Right atrium auricular region (tissue), 2 donors: ENCODE measurements at regions not wholly inside any gene's neighbourhood (a gene's known extent, or its start where the extent isn't known, plus 50 kb on each side); places are given as distances from the start of the nearest gene placed in this dataset.

Experiments
- DNase-seq: peaks from one replicate; pipeline ENCODE4 v3.0.0-alpha.2; 2019; ENCODE audit warnings: low spot score
- H3K27ac ChIP-seq, 2 donors: fragments of 200-600 bp; sonication (generic); 1 replicate in 1 of 2; 2 replicates in 1 of 2; pipeline ENCODE4 v1.5.1; 2016 to 2019
- H3K27me3 ChIP-seq, 2 donors: fragments of 200-600 bp; sonication (generic); one replicate each; pipeline versions ENCODE4 v1.5.1 to v1.6.0; 2017 to 2019
- H3K36me3 ChIP-seq: fragments of 200-600 bp; sonication (generic); one replicate; pipeline ENCODE4 v1.5.1; 2016
- H3K4me1 ChIP-seq, 2 donors: fragments of 200-600 bp; sonication (generic); one replicate each; pipeline versions ENCODE4 v1.5.1 to v1.6.0; 2017 to 2019
- H3K4me3 ChIP-seq, 2 donors: fragments of 200-600 bp; sonication (generic); 1 replicate in 1 of 2; 2 replicates in 1 of 2; pipeline ENCODE4 v1.5.1; 2017 to 2019; ENCODE audit warnings: mild to moderate bottlenecking in 1 of 2, moderate library complexity in 1 of 2
- H3K9me3 ChIP-seq, 2 donors: fragments of 200-600 bp; sonication (generic); one replicate each; pipeline ENCODE4 v1.5.1; 2019
- TF ChIP-seq, protein P1 (sequence below), 2 donors: fragments of 200-600 bp; sonication (generic); IDR thresholded peaks; one replicate each; pipeline ENCODE4 v1.5.1; 2019; ENCODE audit warnings: antibody characterized with exemption in 2 of 2

DNA sequence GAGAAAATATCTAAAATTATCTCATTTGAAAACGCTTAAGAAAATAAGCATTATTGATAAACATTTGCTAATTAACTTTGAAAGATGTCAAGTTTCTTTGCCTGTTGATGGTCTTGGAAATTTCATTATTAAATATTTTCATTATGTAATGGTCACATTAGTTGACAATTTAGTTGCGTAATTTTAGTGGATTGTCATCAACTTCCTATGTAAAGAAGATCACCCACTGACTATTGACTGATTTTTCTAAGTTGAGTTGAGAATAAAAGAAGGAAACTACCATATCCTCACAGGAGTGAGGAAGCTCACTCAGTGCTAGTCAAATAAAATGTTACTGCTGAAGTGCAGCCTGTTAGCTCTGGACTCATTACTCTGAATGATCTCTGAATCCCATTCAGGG is 79.9 kb upstream of the LY86 start:
- no peak for DNase-seq
- no peak overlapping the region for H3K27ac ChIP-seq
- H3K9me3 ChIP-seq = peaks cover 0 to 6% of the 10 kb centered on the region in 2 donors
- no peaks in the 10 kb centered on the region for H3K4me1 ChIP-seq
- TF ChIP-seq, protein P1, sequence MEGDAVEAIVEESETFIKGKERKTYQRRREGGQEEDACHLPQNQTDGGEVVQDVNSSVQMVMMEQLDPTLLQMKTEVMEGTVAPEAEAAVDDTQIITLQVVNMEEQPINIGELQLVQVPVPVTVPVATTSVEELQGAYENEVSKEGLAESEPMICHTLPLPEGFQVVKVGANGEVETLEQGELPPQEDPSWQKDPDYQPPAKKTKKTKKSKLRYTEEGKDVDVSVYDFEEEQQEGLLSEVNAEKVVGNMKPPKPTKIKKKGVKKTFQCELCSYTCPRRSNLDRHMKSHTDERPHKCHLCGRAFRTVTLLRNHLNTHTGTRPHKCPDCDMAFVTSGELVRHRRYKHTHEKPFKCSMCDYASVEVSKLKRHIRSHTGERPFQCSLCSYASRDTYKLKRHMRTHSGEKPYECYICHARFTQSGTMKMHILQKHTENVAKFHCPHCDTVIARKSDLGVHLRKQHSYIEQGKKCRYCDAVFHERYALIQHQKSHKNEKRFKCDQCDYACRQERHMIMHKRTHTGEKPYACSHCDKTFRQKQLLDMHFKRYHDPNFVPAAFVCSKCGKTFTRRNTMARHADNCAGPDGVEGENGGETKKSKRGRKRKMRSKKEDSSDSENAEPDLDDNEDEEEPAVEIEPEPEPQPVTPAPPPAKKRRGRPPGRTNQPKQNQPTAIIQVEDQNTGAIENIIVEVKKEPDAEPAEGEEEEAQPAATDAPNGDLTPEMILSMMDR (IDR thresholded peaks at IDR 0.05) = no peak
- H3K4me3 ChIP-seq = no peak overlapping the region
- H3K36me3 ChIP-seq = no peaks in the 10 kb centered on the region
- H3K27me3 ChIP-seq = no peaks in the 10 kb centered on the region

DNA sequence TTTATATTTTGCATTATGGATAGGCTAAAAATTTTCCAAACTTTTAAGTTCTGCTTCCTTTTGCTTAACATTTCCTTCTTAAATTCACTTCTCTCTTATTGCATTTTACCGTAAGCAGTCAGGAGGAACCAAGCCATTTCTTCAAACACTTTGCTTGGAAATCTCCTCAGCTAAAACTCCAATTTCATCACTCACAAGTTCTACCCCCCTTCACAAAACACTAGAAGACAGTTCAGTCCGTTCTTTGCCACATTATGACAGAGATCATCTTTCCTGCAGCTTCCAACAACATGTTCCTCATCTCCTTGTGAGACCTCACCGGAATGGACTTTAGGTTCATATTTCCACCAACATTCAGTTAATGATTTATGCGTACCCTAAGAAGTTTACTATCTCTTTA is 79.2 kb upstream of the LY86 start:
- Histone ChIP-seq H3K27ac (peak overlapping the region in 1 of 2 donors; percentile 3), H3K4me1 (no peaks in the 10 kb centered on the region), H3K4me3 (no peak overlapping the region), H3K9me3 (peaks cover 0 to 6% of the 10 kb centered on the region in 2 donors), H3K36me3 (no peaks in the 10 kb centered on the region), H3K27me3 (no peaks in the 10 kb centered on the region)
- TF ChIP-seq, protein P1 (IDR thresholded peaks at IDR 0.05) = no peak
- DNase-seq = no peak

GRCh38 chr6:6512711-6513110 is 75.8 kb upstream of the LY86 start:
- Histone ChIP-seq H3K4me3 (no peak overlapping the region), H3K36me3 (no peaks in the 10 kb centered on the region), H3K9me3 (peaks cover 0 to 5% of the 10 kb centered on the region in 2 donors), H3K27me3 (no peaks in the 10 kb centered on the region), H3K4me1 (no peaks in the 10 kb centered on the region), H3K27ac (no peak overlapping the region)
- no peak for DNase-seq
- TF ChIP-seq, protein P1 (IDR thresholded peaks at IDR 0.05) = no peak

GRCh38 chr6:6515691-6516607 is 72.6 kb upstream of the LY86 start:
- H3K27ac ChIP-seq = no peak overlapping the region
- no peak overlapping the region for H3K4me3 ChIP-seq
- H3K4me1 ChIP-seq = no peaks in the 10 kb centered on the region
- DNase-seq = no peak
- no peaks in the 10 kb centered on the region for H3K36me3 ChIP-seq
- TF ChIP-seq, protein P1 (IDR thresholded peaks at IDR 0.05) = no peak
- no peaks in the 10 kb centered on the region for H3K9me3 ChIP-seq
- H3K27me3 ChIP-seq = no peaks in the 10 kb centered on the region

DNA sequence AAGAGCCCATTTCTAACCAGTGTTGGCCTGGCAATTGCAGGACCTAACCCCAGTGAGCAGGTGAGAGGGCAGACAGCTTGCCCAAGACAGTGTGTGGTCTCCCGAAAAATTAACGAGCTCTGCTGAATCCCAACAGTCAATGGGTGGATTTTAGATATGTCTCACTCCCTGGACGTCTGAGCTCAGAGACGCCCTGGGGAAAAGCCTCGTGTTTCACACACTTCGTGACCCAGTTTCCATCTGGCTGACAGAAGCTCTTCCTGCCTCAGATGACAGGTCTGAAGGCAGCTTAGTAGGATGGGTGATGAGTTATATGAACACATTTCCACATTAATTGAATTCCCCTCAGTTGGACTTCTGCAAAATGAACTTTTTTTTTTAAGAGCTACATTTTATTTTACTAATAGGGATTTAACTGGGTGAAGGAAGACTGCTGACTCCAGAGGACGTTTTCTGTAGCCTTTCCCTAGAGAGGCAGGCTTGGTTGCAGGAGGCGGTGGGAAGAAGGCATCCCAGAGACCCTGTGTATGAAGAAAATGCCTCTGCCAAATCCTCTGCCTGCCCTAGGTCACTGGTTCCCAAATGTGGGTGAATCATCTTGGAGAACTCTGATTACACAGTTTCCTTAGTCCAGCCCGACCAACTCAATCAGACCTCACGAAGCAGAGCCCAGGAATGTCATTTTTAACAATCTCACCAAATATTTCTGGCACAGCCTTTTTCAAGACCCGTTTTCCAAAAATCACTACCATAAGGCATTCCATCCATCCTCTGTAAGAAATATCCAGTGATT is 71.7 kb upstream of the LY86 start:
- DNase-seq = no peak
- Histone ChIP-seq H3K27me3 (no peaks in the 10 kb centered on the region), H3K36me3 (no peaks in the 10 kb centered on the region), H3K9me3 (no peaks in the 10 kb centered on the region), H3K4me1 (no peaks in the 10 kb centered on the region), H3K4me3 (no peak overlapping the region), H3K27ac (no peak overlapping the region)
- TF ChIP-seq, protein P1 (IDR thresholded peaks at IDR 0.05) = no peak
